Body of pancreas (tissue), 4 donors: ENCODE measurements at regions not wholly inside any gene's neighbourhood (a gene's known extent, or its start where the extent isn't known, plus 50 kb on each side); places are given as distances from the start of the nearest gene placed in this dataset.

ENCODE experiments used
- POLR2A ChIP-seq, 3 donors: fragments of 450-650 bp; IDR thresholded peaks; one replicate each; pipeline ENCODE4 v1.6.1; 2016; ENCODE audit warnings: antibody characterized with exemption in 3 of 3, mild to moderate bottlenecking in 2 of 3
- TF ChIP-seq, protein P1 (sequence below), 7 experiments: fragments of 450-650 bp in 4 of 7; fragments of 200-600 bp in 3 of 7; sonication (generic) in 3 of 7; IDR thresholded peaks; one replicate each; pipeline ENCODE4 v1.5.1; 2016 to 2019; ENCODE audit warnings: antibody characterized with exemption in 7 of 7

DNA sequence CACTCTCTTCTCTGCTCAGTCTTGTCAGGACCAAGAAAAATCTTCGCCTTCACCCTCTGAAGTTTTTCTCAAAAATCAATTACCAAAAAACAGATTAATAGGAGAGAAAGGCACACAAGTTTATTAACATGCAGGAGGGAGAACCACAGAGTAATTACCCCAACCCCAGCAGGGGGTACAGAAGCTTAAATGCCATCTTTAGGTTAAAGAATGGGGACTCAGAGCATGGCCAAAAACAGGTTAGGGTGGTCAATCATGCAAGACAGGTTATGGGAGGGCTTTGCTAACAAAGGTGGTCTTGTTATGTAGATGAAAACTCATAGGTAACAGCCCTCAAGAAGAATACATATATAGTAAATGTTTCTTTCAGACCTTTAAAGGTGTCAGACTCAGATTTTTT, 100.5 kb upstream of the BTN3A2 start:
- TF ChIP-seq, protein P1, sequence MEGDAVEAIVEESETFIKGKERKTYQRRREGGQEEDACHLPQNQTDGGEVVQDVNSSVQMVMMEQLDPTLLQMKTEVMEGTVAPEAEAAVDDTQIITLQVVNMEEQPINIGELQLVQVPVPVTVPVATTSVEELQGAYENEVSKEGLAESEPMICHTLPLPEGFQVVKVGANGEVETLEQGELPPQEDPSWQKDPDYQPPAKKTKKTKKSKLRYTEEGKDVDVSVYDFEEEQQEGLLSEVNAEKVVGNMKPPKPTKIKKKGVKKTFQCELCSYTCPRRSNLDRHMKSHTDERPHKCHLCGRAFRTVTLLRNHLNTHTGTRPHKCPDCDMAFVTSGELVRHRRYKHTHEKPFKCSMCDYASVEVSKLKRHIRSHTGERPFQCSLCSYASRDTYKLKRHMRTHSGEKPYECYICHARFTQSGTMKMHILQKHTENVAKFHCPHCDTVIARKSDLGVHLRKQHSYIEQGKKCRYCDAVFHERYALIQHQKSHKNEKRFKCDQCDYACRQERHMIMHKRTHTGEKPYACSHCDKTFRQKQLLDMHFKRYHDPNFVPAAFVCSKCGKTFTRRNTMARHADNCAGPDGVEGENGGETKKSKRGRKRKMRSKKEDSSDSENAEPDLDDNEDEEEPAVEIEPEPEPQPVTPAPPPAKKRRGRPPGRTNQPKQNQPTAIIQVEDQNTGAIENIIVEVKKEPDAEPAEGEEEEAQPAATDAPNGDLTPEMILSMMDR (IDR thresholded peaks at IDR 0.05), result no peak
- no peak for TF ChIP-seq POLR2A (IDR thresholded peaks at IDR 0.05)
